Liver (tissue), 8 donors: ENCODE measurements at regions not wholly inside any gene's neighbourhood (a gene's known extent, or its start where the extent isn't known, plus 50 kb on each side); places are given as distances from the start of the nearest gene placed in this dataset.
A peak's percentile ranks its signal among the peaks of the same experiment; 100 is the strongest.

Experiments
- DNase-seq: peaks from one replicate; pipeline ENCODE4 v3.0.0-alpha.2; 2017; ENCODE audit warnings: low spot score
- H3K27ac ChIP-seq, 2 donors: one replicate each; pipeline ENCODE4 v1.7.0; 2013; ENCODE audit warnings: inconsistent platforms in 2 of 2, low read length in 2 of 2, control low read depth in 1 of 2, low read depth in 1 of 2, mild to moderate bottlenecking in 1 of 2
- H3K27me3 ChIP-seq, 4 donors: one replicate each; pipeline versions ENCODE4 v1.6.1 to v1.7.0; 2013; ENCODE audit warnings: low read length in 3 of 4, inconsistent platforms in 1 of 4, mild to moderate bottlenecking in 1 of 4, moderate library complexity in 1 of 4; ENCODE audit not compliant: control insufficient read depth in 4 of 4, insufficient read depth in 4 of 4
- H3K36me3 ChIP-seq, 4 donors: one replicate each; pipeline versions ENCODE4 v1.6.1 to v1.7.0; 2013; ENCODE audit warnings: low read length in 3 of 4, mild to moderate bottlenecking in 3 of 4, low read depth in 1 of 4, moderate library complexity in 1 of 4; ENCODE audit not compliant: control insufficient read depth in 4 of 4, insufficient read depth in 3 of 4
- H3K4me1 ChIP-seq, 4 donors: one replicate each; pipeline versions ENCODE4 v1.6.1 to v1.7.0; 2013; ENCODE audit warnings: low read length in 3 of 4, mild to moderate bottlenecking in 3 of 4, moderate library complexity in 1 of 4; ENCODE audit not compliant: control insufficient read depth in 4 of 4, insufficient read depth in 4 of 4
- H3K4me3 ChIP-seq, 3 donors: one replicate each; pipeline versions ENCODE4 v1.6.1 to v1.7.0; 2013; ENCODE audit warnings: low read length in 3 of 3, control low read depth in 1 of 3, low read depth in 1 of 3, mild to moderate bottlenecking in 1 of 3
- H3K9ac ChIP-seq, 2 donors: one replicate each; pipeline ENCODE4 v1.7.0; 2013; ENCODE audit warnings: low read length in 2 of 2, mild to moderate bottlenecking in 2 of 2, moderate library complexity in 2 of 2, control low read depth in 1 of 2, low read depth in 1 of 2
- H3K9me3 ChIP-seq, 4 donors: one replicate each; pipeline versions ENCODE4 v1.6.1 to v1.7.0; 2013; ENCODE audit warnings: low read length in 3 of 4; ENCODE audit not compliant: control insufficient read depth in 4 of 4
- ATF3 ChIP-seq: IDR thresholded peaks from 2 replicates; pipeline ENCODE4 v1.6.1; 2016; ENCODE audit warnings: antibody characterized with exemption
- CTCF ChIP-seq: fragments of 150-350 bp; IDR thresholded peaks from 2 replicates; pipeline ENCODE4 v1.5.1; 2017; ENCODE audit warnings: improper control_type of control experiment, low read depth, low read length; ENCODE audit not compliant: missing input control
- EGR1 ChIP-seq, 2 donors: IDR thresholded peaks; 2 replicates each; pipeline ENCODE4 v1.6.1; 2016 to 2018; ENCODE audit warnings: antibody characterized with exemption in 2 of 2, low read depth in 2 of 2
- FOXA1 ChIP-seq: IDR thresholded peaks from 2 replicates; pipeline ENCODE4 v1.6.1; 2016; ENCODE audit warnings: antibody characterized with exemption
- FOXA2 ChIP-seq: IDR thresholded peaks from 2 replicates; pipeline ENCODE4 v1.6.1; 2016; ENCODE audit warnings: antibody characterized with exemption
- GABPA ChIP-seq, 2 donors: IDR thresholded peaks in 1 of 2; conservative IDR thresholded peaks in 1 of 2; 2 replicates each; pipeline ENCODE4 v1.6.1; 2016; ENCODE audit warnings: antibody characterized with exemption in 2 of 2, mild to moderate bottlenecking in 1 of 2, moderate library complexity in 1 of 2
- HNF4G ChIP-seq: IDR thresholded peaks from 2 replicates; pipeline ENCODE4 v1.6.1; 2016; ENCODE audit warnings: antibody characterized with exemption
- JUND ChIP-seq, 2 donors: IDR thresholded peaks; 2 replicates each; pipeline ENCODE4 v1.6.1; 2016; ENCODE audit warnings: antibody characterized with exemption in 2 of 2
- MAX ChIP-seq: IDR thresholded peaks from 2 replicates; pipeline ENCODE4 v1.6.1; 2016; ENCODE audit warnings: antibody characterized with exemption
- NR2F2 ChIP-seq: IDR thresholded peaks from 2 replicates; pipeline ENCODE4 v1.6.1; 2016; ENCODE audit warnings: antibody characterized with exemption
- RAD21 ChIP-seq, 2 donors: IDR thresholded peaks; 2 replicates each; pipeline ENCODE4 v1.6.1; 2016; ENCODE audit warnings: antibody characterized with exemption in 2 of 2, mild to moderate bottlenecking in 2 of 2
- REST ChIP-seq: IDR thresholded peaks from 2 replicates; pipeline ENCODE4 v1.6.1; 2016; ENCODE audit warnings: antibody characterized with exemption, mild to moderate bottlenecking
- RXRA ChIP-seq, 2 donors: IDR thresholded peaks; 2 replicates each; pipeline ENCODE4 v1.6.1; 2017 to 2018; ENCODE audit warnings: antibody characterized with exemption in 2 of 2, mild to moderate bottlenecking in 1 of 2
- TAF1 ChIP-seq: conservative IDR thresholded peaks from 2 replicates; pipeline ENCODE4 v1.6.1; 2016; ENCODE audit warnings: antibody characterized with exemption, mild to moderate bottlenecking
- YY1 ChIP-seq: IDR thresholded peaks from 2 replicates; pipeline ENCODE4 v1.6.1; 2016; ENCODE audit warnings: antibody characterized with exemption, mild to moderate bottlenecking
- ZBTB33 ChIP-seq: IDR thresholded peaks from 2 replicates; pipeline ENCODE4 v1.6.1; 2016; ENCODE audit warnings: antibody characterized with exemption
- WGBS: extraction: QIAGEN DNeasy Blood & Tissue Kit; methylation state at CpG from one replicate; pipeline ENCODE4 v1.1.7; 2013; 5-methylcytosine and 5-hydroxymethylcytosine counted together
- donor health status: healthy.
- donor health status: healthy.
- donor health status: healthy.
- donor health status: healthy.
- donor health status: healthy.

- DNase-seq = no peak
- H3K27me3 ChIP-seq = peaks cover 0 to 3% (median 0%) of the 10 kb centered on the region in 4 donors
- no peaks in the 10 kb centered on the region for H3K36me3 ChIP-seq
- peaks cover 0 to 11% (median 5%) of the 10 kb centered on the region in 4 donors for H3K4me1 ChIP-seq
- no peak for TF ChIP-seq ATF3
- no peak for TF ChIP-seq FOXA2
- no peak for TF ChIP-seq NR2F2
- no peak for TF ChIP-seq MAX
- no peak for TF ChIP-seq TAF1
- TF ChIP-seq RXRA (IDR thresholded peaks at IDR 0.05) = no peak
- no peak for TF ChIP-seq ZBTB33
- no peak for TF ChIP-seq REST
- TF ChIP-seq JUND (IDR thresholded peaks at IDR 0.05) = no peak
- H3K4me3 ChIP-seq = peak overlapping the region in 1 of 3 donors; percentile 23
- peaks cover 0 to 5% (median 0%) of the 10 kb centered on the region in 4 donors for H3K9me3 ChIP-seq
- WGBS = 5% methylated on average over 74 of the region's 74 CpGs
- H3K27ac ChIP-seq = no peak overlapping the region
- H3K9ac ChIP-seq = no peak overlapping the region
These were observed 621.5 kb upstream of the ZNF385D start for GRCh38 chr3:22372292-22373062.

- 91% methylated on average over 5 of the region's 5 CpGs for whole genome bisulfite sequencing
- no peak overlapping the region for H3K4me3 ChIP-seq
- no peaks in the 10 kb centered on the region for H3K36me3 ChIP-seq
- no peak overlapping the region for H3K27ac ChIP-seq
- no peak overlapping the region for H3K9ac ChIP-seq
- H3K27me3 ChIP-seq = peaks cover 0 to 3% (median 0%) of the 10 kb centered on the region in 4 donors
- H3K9me3 ChIP-seq = peaks cover 0 to 5% (median 0%) of the 10 kb centered on the region in 4 donors
- peaks cover 0 to 11% (median 5%) of the 10 kb centered on the region in 4 donors for H3K4me1 ChIP-seq
- DNase-seq = no peak
- TF ChIP-seq FOXA1 (no peak), TAF1 (no peak), CTCF (no peak), RAD21 (IDR thresholded peaks at IDR 0.05) (no peak), EGR1 (IDR thresholded peaks at IDR 0.05; ENCODE audit: low read depth in 2 of 2) (no peak), RXRA (IDR thresholded peaks at IDR 0.05) (no peak), HNF4G (no peak), ZBTB33 (no peak), JUND (IDR thresholded peaks at IDR 0.05) (no peak), REST (no peak), YY1 (no peak), FOXA2 (no peak), GABPA (IDR thresholded peaks at IDR 0.05 in 1 of 2, conservative IDR thresholded peaks at IDR 0.05 in 1 of 2) (no peak), NR2F2 (no peak), MAX (no peak)
These were observed 622.2 kb upstream of the ZNF385D start for GRCh38 chr3:22373182-22373581.
